ENCODE measurements at regions not wholly inside any gene's neighbourhood (a gene's known extent, or its start where the extent isn't known, plus 50 kb on each side); places are given as distances from the start of the nearest gene placed in this dataset.

DNA sequence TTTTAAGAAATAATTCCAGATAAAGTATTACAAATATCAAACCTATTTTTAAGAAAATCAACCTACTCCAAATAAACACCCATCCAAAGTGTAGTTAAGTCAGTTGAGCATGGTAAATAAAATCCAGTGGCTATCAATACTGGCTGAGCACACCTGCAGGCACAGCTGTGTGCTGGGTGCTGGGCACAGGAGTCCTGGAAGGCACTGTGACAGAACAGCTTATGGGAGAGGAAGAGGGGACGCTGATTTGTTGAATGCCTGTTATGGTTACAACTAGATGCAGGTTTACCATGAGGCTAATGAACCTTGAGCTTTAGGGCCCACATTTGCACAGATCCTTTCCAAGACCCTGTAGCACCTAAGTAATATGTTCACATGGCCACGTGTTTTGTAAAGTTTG lies 202.7 kb downstream of the MTX2 start:
- DNase-seq: no peak

DNA sequence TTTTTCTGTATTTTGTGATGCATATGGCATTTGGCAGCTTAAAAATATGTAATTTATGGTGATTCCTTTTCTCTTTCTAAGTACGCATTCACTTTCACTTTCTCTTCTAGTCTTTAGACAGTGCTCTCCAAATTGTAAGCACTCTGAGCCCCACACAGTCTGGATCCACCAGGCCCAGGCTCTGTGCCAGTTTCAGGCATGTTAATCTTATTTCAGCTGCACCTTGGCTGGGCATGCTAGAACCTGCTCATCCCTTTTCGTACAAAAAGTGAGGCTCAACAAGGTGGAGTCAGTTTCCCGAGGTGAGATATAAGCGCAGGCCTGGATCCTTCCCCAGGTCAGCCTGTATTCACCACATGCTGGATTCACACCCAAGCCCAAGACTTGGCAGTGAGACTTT lies 203.9 kb downstream of the MTX2 start:
- peak; percentile 92 for DNase-seq

DNA sequence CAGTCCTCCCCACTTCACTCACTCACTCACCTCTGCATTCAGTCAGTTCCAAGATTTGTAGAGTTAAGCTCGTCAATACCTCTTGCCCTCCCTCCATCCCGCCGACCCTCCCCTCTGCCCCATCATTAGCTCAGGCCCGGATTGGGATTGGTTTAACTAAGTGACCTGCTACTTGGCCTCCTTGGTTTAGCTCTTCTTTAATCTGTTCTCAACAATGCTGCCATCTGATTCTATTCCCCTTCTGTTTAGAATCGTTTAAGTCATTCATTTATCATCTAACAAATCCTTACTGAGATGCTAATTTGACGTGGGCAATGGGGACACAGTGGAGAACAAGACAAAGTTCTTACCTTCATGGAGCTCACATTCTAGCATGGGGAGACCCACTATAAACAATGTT lies 204.6 kb downstream of the MTX2 start:
- no peak for DNase-seq

DNA sequence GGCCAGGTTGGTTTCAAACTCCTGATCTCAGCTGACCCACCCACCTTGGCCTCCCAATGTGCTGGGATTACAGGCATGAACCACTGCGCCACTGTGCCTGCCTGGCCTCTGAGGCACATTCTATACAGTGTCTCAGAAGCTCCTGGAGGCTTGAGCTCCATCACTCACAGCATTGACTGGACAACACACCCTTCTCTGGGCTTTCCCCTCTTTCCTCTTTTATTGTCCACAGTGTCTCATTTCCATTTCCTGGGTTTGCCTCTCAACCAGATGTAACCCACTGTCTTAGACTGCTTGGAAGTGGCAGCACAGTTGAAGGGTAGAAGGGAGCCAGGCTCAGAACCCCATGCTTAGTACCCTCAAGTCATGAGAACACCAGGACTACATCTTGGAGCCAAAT lies 208.1 kb downstream of the MTX2 start:
- DNase-seq: no peak

DNA sequence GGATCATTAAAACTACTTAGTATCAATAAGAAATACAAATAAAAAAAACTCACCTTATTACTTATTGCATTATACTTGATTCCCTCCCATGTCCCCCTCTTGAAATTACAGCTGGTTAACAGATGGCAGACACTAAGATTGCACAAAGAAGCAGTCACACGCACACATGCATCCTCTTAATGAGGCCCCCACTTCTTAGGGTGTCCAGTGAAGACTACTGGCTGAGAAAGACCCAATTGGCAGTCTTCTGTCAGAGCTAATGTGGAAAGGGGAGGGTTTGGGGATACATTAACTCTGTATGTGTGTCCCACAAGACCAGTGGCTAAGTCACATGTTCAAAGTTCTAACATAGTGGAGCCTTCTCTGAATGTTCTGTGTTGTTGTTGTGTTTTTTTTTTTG lies 210.7 kb downstream of the MTX2 start:
- no peak for DNase-seq

DNA sequence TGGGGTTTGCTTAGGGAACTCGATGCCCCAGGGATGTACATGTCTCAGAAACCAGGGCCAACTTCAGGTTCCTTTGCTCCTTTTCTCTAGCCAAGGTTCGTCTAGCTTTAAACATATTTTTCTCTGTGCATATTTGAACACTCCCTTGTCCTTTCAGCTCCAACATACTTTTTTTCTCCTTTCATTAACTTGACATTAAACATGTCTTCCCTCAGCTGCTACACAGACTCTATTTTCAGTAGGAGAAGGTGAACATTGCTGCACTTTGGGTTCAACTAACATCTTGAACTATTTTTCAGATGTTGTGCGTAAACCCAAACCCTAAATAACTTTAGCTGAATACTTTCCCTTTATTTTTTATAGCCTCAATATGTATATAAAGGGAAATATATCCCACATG lies 212.9 kb downstream of the MTX2 start:
- DNase-seq: no peak

DNA sequence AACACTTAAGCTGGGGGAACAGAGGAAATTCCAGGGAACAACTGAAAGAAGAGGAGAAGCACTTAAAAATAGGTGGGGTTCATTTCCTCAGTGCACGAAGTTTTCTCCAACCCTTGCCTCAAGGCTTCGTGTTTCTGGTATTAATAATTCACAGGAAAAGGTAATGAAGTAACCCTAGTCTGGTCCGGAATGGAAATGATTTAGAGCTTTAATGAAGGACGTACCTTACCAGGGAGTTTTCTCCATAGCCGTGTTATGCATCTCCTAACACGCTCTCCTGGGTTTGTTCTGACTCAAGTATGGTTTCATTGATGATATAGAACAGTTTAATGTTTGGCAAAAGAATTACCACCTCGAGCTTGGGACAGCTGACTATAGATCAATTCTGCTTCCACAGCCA lies 214.2 kb downstream of the MTX2 start:
- DNase-seq: no peak

DNA sequence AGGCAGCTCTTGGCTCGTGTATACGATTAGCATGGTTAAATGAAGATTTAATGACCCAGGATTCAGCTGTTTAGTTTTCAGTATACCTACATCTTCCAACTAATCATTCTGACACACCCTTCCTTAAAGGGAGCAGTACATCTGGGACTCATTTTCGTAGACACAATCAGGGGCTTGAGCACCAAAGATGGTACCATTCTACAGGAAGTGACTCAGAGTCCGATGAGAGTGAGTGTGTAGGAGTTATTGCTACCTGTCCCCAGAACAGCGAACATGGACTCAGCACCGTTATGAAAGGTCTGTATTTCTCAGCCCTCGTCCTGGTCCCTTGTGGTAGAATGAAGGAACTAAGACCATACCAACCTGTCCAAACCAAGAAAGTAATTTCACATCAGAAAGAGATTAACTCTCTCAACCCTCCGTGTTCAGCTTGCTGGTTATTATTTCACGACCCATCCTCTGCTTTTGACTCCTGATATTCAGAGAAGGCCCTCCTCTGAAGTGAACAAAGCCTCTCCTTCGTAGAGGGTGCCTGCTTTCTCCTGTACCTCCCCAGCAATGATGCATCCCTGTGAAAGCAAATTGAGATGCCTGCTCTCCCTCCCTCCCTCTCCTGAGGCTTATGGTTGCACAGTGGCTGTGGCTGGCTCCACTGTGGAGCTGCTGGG lies 214.8 kb downstream of the MTX2 start:
- no peak for DNase-seq

DNA sequence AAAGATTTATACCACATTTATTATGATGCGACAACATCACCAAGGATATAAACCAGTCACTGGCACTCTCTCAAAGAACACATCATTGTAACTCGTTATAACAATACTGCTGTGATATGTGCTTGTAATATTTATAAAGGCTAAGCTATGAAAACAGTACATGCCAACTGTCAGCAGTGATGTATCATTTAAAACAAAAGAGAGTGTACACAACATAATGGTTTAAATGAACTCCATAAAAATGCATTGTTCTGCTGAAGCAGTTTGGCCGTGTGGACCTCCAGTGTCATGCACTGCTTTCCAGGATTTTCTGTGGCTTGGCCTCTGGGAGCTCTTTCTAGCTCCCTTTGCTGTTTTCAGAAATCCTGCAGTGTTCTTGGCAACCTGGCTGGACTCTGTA lies 215.6 kb downstream of the MTX2 start:
- DNase-seq: no peak

DNA sequence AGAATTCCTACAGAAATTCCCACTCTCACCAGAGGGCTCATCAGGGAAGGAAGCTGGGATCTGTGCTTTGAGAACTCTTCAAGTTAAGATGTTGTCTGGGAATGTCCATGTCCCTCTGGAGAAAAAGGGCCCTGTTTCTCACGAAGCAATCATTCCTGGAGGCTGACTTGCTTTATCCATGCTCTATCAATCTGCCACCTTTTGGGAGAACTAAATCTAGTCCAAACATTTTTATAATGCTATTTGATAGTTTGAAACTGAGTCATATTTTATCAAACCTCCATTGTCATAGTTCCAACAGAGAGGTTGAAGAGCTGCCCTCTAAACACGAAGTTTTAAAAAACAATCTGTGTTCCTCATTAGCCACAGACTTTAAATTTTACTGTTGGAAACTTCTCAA lies 219.2 kb downstream of the MTX2 start:
- no peak for DNase-seq

DNA sequence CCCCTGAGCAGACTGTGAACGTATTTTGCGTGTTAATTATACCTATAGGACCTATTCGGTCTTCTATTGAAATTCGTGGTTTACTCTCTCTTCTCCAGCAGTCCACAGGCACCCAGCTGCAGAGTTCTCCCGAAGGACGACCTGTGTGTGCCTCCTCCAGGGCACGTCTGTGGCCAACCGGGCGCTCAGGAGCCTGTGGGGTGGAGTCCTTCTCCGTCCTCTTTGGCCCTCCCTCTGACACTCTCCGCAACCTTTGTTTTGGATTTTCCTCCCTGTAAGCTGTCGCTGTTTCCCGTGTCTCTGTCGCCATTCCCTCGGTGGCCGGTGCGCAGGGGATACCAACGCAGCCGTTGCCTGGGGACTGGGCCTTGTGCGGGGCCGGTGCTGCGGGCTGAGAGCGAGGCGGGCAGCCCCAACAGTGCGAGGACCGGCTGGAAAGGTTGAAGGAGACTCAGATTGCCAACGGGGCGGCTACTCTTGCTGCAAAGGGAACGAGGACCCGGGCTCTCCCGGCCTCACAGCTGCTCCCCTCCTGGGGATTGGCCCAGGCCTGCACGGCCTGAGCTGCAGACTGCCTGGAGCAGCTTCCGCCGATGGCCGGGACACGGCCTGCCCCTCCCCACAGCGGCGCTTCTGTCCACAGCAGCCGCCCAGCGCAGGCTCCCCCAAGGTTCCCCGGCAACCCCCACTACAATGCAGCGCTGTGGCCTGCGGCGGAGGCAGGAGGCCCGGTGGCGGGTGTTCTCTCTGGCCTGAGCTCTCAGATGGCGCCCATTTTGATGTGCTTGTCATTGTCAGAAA lies 221.0 kb downstream of the MTX2 start:
- DNase-seq: no peak

DNA sequence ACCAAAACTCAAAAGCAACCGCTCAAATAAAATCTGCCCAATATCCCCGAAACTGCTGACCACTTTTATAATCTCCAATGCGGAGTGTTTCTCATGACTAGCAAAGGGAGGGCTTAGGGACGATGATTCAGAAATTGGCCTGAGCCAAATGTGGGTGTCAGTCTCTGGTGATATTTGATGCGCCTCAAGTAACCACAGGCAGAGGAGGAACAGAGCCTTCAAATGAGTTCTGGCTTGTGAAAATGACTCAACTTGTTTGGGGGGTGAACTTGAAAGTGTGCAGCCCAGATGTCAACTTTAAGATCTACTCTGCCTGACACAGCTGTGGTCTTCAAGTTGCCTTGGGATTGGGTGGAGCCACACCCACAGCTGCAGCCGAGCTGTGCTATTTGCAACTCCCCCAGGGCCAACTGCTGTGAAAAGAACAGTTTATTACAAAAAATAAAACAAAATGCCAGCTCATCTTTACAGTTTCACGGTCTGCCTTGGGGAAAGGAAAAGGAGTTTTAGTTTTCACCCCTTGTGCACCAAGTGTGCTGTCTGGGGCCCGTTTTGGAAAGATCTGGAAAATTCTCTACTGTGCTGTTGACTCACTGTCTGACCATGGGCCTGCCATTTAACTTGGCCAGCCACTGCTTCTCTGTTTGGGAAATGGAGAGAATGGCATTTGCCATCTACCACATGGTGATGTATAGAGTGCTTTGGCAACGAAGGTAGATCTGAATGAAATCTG lies 222.1 kb downstream of the MTX2 start:
- DNase-seq: no peak

DNA sequence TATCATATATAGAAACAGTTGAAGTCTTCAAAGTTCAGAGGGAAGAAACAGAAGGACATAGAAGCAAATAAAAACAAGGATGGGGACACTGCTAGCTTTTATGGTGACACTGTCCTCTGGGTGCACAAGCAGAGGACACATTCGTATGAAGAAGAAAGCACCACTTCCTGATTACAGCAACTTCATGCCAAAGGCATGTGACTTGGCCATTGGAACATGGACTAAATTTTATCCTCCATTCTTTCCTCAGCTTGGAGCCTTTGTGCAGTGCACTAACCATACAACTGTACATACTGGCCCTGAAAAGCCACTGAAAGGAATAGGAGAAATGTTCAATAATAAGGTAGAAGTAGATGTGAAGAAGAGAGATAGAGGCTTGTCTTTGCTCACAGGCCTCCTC lies 223.3 kb downstream of the MTX2 start:
- DNase-seq: no peak

DNA sequence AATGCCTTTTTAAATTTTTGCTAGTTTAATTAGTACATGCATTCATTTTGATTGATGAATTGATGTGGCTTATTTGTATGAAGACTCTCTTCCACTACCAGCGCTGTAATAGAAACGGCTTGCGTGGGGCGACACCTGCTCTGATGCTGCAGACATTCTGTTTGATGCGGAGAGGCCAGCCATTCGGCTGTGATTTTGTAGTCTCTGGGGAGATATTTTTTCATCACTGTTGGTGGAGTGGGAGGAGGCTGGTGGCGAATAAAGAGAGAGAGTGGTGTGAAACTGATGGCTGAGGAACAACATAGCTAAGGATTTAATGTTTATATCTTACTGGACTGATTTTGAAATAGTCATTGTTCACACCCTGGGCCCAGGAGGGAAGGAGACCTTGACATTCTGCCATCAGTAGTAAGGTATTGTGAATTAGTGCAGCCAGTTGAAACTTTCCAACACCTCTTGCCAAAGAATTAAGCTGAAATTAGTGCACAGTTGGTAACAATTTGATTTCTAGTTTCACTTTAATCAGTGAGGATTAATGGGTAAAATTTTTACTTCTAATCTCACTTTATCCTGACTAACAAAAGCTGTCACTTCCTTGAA lies 224.1 kb downstream of the MTX2 start:
- DNase-seq: no peak

DNA sequence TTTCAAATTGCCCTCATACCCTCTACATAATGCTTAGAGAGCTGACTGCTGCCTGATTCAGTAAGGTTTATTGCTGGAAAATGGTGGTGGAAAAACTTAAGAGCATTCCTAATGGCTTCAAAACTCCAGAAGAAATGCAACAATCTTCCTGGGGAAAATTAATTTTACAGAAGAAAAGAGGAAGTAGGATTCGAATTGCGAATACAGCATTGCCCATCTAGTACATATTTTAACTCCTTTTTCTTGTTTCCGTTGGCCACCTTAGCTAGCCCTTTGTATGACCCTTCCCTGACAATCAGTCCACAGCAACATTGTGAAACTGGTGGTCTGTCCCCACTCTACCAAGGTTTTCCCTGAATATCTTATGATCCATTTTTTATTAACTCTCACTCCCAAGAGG lies 224.7 kb downstream of the MTX2 start:
- no peak for DNase-seq

DNA sequence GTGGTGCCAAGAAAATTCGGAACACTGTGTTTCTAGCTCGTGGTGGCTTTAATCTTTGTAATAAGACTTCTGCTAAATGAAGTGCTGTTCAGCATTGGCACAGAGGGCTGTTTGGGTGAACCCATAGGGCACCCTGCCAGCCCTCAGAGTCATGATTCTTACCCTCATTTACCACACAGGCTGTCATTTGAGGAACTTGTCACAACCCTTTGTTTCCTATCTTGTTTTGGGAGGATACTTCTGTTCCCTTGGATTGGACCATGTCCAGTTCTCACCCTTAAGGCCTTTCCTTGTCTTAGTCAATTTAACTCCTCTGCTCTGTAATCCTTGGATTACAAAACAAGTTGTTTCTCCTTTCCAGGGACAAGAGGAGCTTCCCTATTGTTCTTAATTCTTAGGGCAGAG lies 225.7 kb downstream of the MTX2 start:
- peak; percentile 9 for DNase-seq

DNA sequence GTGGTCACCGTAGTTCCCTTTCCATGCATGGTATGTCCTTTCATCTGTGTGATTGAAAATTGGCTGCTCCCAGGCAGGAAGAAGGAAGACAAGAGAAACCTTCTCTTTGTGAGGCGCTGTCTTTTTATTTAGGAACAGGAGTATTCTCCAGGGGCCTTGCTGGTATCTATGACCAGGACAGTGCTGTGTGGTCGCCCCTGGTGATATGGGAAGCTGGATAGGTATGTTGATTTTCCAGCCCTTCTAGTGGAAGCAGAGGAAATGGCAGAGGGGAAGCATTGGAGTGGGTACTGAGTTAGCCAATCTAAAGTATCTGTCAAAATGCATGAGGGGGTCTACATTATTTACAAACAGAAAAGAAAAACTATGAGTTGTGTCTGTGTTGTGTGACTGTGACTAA lies 226.6 kb downstream of the MTX2 start:
- no peak for DNase-seq

DNA sequence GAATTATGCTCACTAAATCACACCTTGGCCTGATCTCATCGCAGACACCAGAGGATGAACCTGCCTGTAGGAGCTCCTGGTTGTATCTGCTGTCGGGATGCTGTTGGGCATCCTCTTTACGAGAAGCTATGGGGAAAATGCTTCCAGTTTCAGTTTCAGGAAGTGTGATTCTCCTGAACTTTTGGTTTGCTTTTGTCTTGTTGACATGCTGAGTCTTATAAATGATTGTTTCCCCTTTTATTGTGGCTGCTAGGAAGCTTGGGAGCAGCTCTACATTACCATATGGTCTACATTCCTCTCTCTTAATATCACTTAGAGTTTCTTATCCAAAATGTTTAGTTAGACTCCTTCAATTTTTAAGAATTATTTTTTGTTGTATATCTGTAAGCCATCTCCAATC lies 227.5 kb downstream of the MTX2 start:
- no peak for DNase-seq

DNA sequence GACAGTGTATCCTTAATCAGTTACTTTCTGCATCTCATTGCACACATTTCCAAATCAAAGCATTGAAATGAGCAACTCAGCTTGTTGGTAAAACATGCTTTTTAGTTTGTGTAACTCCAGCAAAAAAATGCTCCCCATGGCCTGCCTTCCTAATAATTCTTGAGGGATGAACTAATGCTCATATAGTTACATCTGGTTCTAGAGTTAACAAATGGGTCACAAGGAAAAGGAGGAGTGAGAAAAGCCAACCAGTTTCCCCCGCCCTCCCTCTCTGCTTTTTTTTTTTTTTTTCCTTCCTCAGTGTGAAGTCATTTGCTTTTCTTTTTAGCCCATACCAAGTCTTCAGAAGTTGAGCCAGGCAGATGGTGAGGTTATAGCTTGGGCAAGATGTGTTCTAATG lies 231.7 kb downstream of the MTX2 start:
- no peak for DNase-seq

DNA sequence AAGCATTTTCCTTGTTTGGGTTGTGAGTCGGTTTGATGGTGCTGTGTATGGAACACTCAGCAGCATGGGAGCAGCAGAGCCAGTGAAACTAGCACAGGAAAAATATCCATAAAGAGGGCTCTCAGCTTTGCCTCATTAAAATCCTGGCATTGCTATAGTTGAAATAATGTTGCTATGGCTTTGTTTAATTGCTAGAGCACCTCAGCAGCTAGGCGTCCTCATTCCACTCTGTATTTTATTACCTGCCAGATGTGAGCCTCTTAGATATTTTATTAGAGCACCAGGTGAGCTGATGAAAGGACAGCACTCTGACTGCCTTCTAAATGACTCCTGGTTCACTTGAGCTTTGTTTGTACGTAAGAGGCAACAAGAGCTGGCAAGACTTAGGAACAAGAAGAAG lies 232.4 kb downstream of the MTX2 start:
- peak; percentile 84 for DNase-seq

DNA sequence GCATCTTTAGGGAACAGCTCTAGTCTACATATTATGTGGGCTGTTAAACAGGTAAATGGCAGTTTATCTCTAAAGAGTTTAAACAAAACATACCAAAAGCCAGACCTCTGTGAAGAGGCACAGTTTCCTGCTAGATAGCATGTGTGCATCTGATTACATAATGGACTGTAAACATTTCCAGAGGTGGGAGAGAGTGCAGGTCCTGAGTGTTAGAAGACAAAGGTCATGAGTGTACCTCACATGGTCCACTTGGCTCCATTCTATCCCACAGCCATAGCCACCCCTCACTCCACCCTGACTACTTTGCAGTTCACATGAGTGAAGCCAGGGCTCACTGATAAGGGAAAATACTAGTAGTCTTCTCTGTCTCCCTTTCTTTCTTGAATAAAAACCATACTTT lies 233.4 kb downstream of the MTX2 start:
- no peak for DNase-seq

DNA sequence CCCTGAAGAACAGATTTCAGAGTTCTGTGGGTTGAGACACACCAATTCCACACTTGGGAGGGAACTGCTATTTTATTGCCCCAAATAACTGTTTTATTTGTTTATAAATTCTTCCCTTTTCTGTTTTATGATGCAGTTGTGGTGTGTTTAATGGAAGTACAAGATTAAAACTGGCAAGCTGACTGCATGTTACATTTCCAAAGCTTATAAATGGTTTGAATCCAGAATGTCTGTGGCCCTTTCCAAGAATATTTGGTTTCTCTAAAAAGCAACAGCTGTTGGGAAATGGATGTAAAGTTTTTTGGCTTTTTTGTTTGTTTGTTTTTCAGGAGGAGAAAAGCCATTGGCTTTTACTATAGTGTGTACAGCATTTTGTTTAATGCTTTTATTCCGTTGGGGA lies 234.5 kb downstream of the MTX2 start:
- DNase-seq: no peak

DNA sequence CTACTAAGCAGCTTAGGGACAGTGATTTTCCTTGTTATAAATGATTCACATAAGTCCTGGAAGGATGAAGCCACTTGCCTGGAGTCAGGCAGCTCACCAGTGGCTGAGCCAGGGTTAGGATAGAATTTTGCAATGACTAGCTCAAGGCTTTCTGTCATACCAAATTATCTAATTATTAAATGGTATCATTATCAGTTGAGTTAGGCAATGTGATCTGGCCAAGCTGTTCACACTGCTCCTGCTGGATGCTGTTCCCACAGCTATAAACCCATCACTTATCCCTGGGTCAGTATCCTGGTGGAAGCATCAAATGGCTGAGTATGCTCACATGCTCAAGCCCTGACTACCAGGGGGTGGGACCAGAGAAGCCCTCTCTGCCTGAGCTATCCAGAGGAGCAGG lies 235.2 kb downstream of the MTX2 start:
- DNase-seq: no peak

DNA sequence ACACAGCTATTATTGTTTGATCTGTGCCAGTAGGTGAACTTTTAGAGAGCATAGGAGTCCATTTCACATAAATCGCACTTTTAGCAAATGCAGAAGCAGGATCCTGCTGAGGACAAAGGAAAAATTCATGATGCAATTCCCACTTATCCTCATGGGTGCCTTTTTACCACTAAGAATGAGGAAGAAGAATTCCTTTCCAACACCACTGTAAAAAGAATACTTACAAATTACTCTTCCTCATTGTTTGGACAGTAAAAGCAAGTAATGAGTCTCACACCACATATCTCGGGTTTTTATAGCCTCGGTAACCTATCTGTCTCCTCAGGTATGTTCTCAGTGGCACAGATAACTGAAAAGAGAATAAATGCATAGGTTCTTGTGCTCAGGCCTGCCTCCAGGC lies 238.5 kb downstream of the MTX2 start:
- DNase-seq: no peak
